GM19023 (cell line): ENCODE measurements at regions not wholly inside any gene's neighbourhood (a gene's known extent, or its start where the extent isn't known, plus 50 kb on each side); places are given as distances from the start of the nearest gene placed in this dataset.

ENCODE experiments used
- ATAC-seq: cut with Tn5 transposase; IDR thresholded peaks from one replicate; pipeline ENCODE4 v1.9.1; 2021; ENCODE audit warnings: mild to moderate bottlenecking, moderate library complexity; ENCODE audit not compliant: unreplicated experiment

GRCh38 chr1:105964879-105965278 lies 1091.6 kb upstream of the PRMT6 start:
- no peak for ATAC-seq

- ATAC-seq: no peak
Measured at GRCh38 chr1:105997516-105997915, 1059.0 kb upstream of the PRMT6 start.

DNA sequence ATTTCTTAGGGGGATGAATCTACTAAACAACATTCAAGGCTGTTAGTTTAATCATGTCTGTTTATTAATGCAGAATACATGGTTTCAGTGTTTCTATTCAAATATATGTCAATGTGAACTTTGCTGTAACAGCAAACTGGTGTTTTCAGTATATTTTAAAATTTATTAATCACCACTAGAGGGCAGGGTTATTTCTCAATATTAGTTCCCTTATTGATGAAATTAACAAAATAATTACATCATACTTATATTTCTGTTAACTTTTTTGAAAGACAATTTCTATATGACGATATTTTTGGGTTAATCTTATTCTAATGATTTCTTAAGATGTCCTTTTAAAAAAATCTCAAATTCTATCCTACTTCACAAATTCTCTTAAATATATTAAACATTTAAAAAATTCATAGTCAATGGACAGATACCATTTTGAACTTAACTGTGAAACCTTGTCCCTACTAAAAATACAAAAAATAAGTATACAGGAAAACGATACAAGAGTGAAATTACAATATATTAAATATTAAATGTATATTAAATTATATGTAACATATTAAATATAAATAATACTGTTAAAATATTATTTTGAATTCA lies 1034.1 kb upstream of the PRMT6 start:
- ATAC-seq: no peak

GRCh38 chr1:106027871-106028270 lies 1028.6 kb upstream of the PRMT6 start:
- no peak for ATAC-seq

DNA sequence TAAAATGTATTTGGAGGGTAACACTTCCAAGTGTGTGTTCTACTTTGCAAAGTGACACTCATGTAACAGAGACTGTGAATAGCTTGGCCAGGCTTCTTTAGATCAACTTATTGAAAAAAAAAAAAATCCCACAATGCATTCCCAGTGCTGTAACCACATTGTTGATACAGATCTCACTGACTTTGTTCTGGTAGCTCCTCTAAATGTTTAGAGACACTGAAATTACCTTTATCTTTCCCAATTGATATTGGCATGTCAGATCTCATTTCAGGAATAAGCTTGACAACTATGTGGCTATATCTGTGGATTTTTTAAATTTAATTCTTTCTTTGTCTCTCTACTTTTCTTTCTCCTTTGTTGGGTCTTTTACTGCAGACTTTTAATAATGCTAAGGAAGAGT lies 1018.9 kb upstream of the PRMT6 start:
- ATAC-seq: no peak

- no peak for ATAC-seq
Measured at GRCh38 chr1:106038260-106038659, 1018.2 kb upstream of the PRMT6 start.

- no peak for ATAC-seq
Measured at GRCh38 chr1:106043971-106044370, 1012.5 kb upstream of the PRMT6 start.

GRCh38 chr1:106047210-106047609 lies 1009.3 kb upstream of the PRMT6 start:
- no peak for ATAC-seq

GRCh38 chr1:106049595-106049994 lies 1006.9 kb upstream of the PRMT6 start:
- no peak for ATAC-seq

- ATAC-seq: no peak
Measured at GRCh38 chr1:106055855-106056254, 1000.6 kb upstream of the PRMT6 start.

- no peak for ATAC-seq
Measured at GRCh38 chr1:106061586-106062495, 994.6 kb upstream of the PRMT6 start.

DNA sequence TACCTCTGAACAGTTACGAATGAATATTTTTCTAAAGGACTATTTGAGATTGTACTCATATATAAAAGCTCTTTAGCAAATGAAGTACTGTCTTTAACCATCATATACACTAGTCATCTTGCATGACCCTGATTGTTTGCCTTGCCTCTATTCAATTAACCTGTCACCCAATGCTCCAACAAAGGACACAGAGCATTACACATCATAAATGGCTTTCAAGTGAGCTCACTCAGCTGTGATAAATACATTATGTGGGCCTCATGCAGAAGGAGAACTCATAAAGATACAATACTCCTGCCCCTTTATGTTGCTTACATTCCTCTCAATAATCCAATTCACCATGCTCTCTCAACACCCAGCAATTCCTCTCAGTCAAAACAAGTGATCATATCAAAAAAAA lies 993.0 kb upstream of the PRMT6 start:
- ATAC-seq: no peak

GRCh38 chr1:106072909-106073600 lies 983.4 kb upstream of the PRMT6 start:
- ATAC-seq: no peak

DNA sequence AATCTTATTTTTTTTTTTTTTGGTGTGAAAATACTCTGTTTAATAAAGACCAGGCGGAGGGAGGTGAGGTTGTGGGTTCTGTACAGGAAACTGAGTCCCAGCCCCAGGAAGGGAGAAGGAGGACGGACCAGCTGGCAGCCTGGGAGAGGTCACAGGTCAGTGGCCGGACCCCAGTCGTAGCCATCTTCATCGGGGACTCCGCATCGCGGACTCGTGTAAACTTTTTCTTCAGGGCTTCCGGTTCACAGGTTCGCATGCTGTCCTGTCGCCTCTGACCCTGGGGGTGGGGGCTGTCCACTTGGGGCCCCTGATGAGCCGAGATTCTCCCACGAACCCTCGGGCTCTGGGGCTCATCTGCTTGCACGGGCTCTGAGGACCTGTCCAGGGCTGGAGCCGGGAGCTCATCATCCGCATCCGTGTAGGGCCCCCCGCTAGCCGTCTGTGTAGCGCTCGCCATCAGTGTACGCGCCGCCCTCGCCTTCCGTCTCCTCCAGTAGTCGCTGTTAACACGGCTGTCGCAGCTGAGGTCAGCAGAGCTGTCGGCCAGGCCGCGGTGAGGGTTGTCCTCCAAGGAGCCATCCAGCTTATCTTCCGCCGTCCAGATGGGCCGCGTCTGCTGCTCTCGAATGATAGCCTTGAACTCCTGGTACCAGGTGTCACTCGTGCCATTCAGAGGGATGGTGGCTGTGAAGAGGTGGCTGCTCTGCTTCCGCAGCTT lies 975.7 kb upstream of the PRMT6 start:
- ATAC-seq: no peak

DNA sequence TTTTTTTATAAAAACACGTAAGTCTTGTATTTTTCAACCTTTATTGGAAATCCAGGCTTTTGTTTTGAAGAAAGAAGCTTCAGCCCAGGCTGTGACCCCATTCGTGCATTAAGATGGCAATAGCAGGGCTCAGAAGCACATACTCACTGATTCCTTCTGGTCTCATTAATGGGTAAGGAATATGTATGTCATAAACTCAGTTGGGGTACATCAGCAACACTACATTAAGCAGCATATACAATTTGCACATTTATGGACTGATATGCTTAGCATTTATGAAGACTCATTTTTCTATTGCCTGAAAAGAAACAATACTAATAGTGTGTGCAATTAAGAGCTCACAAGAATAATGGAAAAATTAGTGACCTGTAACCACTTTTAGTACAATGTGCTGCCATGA lies 945.4 kb upstream of the PRMT6 start:
- no peak for ATAC-seq

- no peak for ATAC-seq
Measured at GRCh38 chr1:106113851-106114250, 942.6 kb upstream of the PRMT6 start.

- no peak for ATAC-seq
Measured at GRCh38 chr1:106120789-106121188, 935.7 kb upstream of the PRMT6 start.

DNA sequence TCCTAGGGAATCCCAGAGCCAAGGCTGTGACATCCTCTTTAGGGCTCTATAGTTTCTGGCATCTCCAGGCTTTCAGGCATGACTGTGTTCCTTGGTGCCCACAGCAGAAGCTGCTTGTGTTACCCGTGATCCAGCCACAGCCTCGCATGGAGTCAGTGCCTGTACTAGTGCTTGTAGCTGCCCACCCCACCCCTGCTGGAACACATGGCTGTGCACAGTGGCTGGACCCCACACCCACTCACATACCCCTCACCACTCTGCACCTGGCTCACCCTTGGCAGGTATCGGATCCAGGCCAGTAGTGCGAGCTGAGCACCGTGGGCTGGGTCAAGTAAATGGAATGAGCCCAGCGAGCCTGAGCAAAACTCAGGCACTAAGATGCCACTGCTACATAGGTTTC lies 934.7 kb upstream of the PRMT6 start:
- no peak for ATAC-seq

GRCh38 chr1:106134561-106134960 lies 921.9 kb upstream of the PRMT6 start:
- ATAC-seq: no peak

- ATAC-seq: no peak
Measured at GRCh38 chr1:106173101-106173500, 883.4 kb upstream of the PRMT6 start.

GRCh38 chr1:106178791-106179190 lies 877.7 kb upstream of the PRMT6 start:
- no peak for ATAC-seq
